ENCODE measurements at regions not wholly inside any gene's neighbourhood (a gene's known extent, or its start where the extent isn't known, plus 50 kb on each side); places are given as distances from the start of the nearest gene placed in this dataset.

- TF ChIP-seq POLR2A (IDR thresholded peaks at IDR 0.05) (no peak), CTCF (IDR thresholded peaks at IDR 0.05) (no peak), POLR2AphosphoS5 (IDR thresholded peaks at IDR 0.05) (no peak)
Measured at GRCh38 chr20:7736336-7736735, 203.9 kb downstream of the HAO1 start.

Measured in sigmoid colon (tissue), 4 donors.